Putamen (tissue), 1 donor: ENCODE measurements at regions not wholly inside any gene's neighbourhood (a gene's known extent, or its start where the extent isn't known, plus 50 kb on each side); places are given as distances from the start of the nearest gene placed in this dataset.

Experiments
- DNase-seq: peaks from one replicate; pipeline ENCODE4 v3.0.0-alpha.2; 2016; ENCODE audit warnings: low spot score

DNA sequence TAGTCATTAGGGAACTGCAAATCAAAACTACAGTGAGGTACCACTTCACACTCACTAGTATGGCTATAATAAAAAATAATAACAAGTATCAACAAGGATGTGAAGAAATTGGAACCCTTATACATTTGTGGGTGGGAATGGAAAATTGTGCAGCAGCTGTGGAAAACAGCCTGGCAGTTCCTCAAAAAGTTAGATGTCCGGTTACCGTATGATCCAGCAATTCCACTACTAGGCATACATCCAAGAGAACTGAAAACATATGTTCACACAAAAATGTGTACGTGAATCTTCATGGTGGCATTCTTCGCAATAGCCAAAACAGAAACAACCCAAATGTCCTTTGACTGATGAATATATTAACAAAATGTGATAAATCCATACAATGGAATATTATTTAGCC lies 187.9 kb upstream of the LYSMD4 start:
- DNase-seq, result no peak

DNA sequence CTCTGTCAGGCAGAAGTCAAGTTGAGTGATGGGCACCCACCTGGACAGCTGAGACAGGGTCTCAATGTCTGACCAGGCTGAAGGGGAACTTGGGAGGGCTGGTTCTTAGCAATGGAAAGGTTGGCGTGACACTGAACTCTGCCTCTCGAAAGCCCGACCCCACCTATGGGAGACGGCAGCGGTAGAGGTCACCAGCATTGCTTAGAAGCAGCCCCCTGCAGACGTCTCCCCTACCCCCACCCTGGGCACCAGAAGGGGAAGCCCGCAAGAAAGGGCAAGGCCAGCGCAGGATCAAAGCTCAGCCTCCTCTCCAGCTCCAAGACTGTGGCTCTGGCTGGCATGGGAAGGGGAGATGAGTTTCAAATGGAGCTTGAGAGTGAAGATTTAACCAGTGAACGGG lies 184.8 kb upstream of the LYSMD4 start:
- DNase-seq, result no peak

DNA sequence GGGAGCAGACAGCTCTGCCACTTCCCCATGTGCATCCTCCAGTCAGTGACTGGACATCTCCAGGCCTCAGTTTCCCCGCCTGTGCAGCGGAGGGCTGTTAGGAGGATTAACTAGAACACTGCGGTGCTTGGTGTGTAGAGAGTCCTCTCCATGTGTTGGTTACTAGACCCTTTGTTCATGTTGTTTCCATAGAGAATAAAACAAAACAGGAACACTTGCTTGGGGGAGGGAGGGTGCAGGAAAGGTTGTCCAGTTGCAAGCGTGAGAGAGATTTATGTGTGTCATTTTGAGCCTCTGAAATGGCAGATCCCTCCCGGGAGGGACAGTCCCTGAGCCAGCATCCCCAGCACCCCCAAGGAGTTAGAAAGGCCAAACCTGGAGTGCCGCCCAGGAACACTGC lies 184.0 kb upstream of the LYSMD4 start:
- DNase-seq, result no peak

DNA sequence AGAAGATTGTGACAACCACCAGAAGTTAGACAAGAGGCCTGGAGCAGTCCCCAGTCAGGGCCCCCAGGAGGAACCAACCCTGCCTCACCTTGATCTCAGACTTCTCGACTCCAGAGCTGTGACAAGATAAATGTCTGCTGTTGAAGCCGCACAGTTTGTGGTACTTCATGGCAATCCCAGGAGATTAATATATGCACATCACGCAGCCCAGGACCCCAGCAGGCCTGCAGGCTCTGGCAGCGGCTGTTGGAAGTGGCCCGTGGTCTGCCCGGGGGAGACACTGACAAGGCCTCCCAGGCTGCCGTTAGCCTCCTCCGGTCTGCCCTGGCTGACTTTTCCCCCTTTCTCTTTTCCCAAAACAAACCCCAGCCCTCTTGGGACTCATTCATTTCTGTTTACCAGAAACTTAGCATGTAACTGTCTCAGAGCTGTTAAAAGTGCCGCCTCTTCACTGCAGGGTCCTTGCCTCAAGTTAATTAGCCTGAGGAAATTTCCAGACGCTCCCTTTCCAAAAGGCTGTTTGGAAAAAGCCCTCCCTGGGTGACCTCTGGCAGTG lies 183.5 kb upstream of the LYSMD4 start:
- no peak for DNase-seq

DNA sequence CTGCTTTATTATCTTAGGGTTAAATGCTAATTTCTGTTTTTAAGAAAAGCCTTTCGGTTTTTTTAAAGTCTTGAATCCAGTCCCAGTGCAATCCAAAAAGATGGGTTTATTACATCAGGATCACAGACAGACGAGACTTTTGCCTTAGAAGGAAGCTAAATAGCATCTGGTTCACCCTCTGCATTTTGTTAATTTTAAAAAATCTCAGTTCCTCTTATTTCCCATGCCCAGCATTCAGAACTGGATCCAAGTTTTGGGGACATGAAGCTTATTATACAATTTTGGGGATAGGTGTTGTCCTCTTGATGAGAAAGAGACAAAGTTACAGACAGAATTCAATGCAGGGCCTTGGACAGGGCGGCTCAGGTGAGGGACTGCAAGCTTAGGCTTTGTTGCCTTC lies 181.5 kb upstream of the LYSMD4 start:
- DNase-seq, result no peak

DNA sequence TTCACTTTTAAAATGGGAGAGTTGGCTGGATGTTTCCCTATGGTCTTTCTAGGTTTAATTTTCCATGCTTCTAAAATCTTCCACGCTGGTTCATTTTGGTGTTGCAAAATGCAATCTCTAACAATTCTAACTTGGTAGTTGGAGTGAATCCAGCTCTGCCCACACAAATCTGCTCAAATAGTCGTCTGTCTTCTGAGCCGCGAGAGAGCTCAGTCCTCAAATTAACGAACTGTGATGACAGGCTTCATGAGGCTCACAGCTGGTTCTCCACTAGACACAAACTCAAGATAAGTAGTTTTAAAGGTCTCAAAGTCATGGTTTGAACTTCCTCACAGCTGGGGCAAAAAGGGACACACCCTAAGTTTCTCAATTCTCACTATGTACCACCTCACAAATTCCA lies 178.6 kb upstream of the LYSMD4 start:
- DNase-seq, result peak; percentile 55

DNA sequence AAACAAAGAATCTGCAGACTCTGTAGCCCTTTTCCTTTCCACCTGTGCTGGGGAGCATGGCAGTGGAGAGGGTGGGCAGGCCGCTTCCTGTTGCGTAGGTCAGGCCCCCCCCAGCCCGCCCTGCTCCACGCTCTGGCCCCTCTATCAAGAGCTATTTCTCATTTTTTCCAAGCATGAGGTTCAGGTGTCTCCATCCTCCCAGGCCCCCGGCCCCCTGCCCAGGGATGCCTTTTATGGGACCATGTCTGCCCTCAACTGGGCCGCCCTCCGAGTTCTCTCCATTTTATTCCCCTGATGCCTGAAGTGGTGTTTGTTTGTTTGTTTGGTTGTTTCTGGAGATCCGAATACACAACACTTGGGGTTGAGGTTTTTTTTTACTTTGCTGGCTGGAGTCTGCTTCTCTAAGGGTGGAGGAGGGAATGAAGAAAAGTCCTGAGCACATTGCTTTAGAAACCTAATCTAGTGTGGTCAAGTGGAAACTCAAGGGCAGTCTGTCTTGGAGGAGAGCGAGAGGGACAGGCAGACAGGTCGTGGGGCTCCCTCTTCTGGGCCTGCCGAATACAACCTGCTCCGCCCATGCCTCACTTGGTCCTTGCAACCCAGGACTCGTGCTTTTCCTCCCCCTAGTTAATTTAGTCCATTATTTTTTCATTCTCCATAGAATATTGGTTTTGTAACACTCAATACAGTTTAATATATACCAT lies 176.5 kb upstream of the LYSMD4 start:
- DNase-seq, result no peak

DNA sequence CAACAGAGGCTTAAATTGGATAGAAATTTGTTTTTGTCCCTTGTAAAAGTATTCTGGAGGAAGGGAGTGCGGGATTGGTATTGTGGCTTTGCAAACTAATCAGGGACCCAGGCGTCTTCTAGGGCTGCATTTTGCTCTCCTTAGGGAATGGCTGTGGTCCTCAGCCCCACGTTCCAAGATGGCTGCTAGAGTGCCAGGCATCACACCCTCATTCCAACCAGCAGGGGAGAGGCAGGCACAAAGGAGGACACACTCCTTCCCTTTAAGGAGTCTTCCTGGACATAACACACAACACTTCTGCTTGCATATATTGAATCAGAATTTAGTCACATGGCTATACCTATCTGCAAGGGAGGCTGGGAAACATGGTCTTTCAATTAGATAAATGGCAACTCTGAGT lies 174.5 kb upstream of the LYSMD4 start:
- no peak for DNase-seq

DNA sequence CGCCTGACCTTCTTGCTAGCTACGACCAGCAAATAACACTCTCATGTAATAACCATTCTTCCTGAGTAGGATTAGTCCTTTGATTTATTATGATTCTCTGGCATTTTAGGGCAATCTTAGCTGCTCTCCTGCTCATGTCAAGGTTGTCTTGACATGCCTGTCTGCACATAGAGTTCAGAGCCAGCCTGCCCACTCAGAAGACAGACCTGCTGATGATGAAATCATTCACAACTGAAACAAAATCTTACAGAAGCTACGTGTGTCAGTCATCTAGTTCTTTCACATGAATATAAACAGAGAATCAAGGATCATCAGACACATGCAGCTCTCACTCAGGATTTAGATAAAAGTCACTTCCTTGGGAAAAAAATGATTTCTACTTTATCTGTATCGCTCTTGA lies 173.6 kb upstream of the LYSMD4 start:
- peak; percentile 39 for DNase-seq

DNA sequence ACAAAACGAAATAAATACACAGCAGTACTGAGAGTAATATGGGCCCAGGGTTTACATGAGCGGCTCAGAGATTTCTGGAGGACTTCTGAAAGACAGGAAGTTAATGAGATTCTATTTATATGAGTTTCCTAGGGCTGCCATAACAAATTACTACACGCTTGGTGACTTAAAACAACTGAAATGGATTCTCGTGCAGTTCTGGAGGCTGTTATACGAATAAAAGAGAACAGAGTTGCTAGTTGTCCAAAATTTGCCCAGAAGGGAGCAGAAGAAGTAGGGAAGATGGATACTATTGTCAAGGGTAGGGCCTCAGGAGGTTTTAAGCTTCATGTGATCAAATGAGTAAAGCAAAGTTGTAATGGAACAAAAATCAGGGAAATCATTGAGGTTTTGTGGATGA lies 173.1 kb upstream of the LYSMD4 start:
- no peak for DNase-seq

DNA sequence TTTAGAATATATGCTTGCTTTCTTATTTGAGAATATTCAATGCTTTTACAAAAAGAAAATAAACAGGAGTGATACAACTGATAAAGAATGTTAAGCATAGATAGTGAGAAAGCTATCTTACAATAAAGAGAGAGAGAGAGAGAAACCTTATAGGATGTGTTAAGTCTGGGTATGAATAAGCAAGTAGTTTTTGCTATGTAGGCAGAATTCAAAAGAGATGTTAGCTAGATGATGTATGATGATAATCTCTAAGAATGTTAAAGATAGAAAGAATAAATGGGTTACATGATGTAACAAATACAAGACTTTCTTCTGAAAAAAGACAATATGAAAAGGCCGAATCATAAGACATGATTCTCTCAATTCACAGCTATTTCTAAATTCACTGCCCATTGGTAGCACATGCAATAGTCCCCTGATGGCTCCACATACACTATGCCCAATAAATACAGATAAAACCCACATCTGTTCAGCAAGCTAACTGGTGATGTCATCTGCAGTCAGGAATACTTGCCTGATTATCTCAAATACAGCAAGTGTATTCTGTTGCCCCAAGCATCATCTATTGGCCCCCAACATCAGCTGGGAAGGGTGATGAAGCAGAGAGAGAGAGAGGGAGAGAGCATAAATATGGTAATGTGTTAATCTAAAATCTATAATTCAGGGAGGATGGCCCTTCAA lies 169.2 kb upstream of the LYSMD4 start:
- no peak for DNase-seq

DNA sequence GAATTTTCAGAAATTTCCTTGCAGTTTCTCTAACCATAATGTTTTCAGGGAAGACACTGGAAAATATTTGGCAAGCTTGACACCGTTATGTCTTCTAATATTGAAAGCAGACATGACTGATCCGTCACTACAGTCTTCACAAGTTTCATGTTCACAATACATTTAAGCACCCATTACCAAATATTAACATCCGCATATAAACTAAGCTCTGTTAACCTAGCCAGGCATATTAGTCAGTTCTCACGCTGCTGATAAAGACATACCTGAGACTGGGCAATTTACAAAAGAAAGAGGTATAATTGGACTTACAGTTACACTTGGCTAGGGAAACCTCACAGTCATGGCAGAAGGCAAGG lies 162.7 kb upstream of the LYSMD4 start:
- DNase-seq, result no peak

DNA sequence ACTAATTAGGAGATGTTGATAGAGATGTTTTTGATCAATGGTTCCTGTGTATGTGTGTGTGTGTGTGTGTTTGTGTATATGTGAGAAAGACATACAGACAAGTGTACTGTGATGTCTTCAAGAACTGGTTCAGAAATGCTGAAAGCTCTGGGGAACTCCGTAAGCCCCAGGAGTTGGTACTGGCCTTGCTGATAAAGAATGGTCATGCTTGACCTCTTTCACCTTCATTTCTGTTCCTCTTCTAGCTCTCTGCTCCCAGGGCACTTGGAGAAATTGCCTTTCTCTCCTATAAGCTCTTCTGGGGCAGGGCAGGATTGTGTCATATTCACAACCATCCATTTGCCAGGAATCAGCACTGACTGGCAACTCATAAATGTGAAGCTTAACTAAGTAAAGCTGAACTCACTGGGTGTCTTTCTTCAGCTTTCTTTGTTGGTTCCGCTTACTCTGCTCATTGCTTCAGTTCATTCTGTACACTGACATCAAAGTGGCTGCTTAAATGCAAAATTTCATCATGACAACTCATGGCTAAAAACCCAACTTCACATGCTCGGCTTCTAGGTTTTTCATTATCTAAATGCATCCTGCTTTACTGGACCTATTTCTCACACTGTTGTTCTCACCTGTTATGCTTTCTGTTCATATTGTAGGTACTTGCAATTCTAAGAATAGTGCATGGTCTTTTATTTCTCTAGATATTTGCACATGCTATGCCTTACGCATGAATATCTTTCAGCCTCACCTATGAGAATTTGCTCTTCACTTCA lies 162.1 kb upstream of the LYSMD4 start:
- DNase-seq, result no peak

DNA sequence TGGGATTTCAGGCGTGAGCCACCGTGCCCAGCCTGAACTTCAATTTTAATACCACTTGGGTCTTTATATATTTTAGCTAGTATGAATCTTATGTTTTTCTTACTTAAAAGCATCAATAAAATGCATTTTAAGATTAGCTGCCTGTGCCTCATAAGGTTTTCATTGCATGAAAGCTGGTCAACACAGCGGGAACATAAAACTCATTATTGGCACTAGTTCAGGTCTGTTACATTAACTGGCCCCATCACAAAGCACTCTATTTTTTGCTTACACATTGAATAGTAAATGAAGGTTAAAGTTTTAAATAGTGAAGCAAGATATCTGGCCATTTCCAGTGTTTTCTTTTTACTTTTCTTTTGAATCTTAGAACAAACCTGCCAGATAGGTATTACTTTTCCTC lies 145.6 kb upstream of the LYSMD4 start:
- no peak for DNase-seq

DNA sequence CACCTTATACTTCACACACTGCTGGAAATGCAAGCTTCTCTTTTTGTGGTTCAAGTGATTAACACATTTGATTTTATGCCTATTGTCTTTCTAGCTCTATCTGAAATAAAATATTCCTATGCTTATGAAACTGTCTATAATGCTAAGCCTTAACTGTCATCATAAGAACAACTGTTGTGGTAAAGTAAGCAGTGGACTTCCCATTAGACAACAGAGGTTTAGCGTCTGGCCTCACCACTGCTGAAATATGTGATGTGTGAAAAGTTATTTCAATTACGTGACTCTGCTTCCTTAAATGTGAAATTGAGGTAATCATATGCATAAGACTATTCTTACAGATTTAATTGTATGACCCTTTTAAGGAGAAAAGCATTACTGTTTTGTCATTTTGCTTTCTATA lies 140.2 kb upstream of the LYSMD4 start:
- DNase-seq, result no peak

DNA sequence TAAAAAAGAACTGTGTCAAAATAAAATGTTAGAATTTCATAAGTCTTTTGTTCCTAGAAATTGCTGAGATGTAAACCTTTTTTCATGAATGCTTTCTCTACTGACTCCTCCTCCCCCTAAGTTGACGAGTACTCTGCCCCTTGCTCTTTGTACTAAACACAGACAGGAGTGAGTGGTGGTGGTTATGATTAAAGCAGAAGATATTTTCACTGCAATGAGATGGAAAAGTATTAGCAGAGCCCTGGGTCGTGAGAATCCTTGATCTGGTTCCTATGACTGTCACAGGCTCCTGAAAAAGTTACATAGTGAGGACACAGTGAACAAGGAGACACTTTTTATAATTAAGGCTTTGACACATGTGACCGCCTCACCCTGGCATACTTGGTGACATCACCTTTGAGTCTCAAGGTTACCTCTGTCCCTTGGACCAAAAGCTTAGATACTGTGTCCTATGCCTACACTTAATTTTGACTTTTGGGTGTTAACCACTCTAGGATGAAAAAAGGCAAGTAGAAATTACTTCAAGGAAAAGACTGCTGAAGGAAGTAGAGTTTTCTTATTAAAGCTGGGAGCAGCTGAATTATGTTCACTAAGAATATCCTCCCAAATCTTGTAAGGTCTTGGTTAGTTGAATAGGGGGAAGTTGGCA lies 130.4 kb upstream of the LYSMD4 start:
- no peak for DNase-seq

DNA sequence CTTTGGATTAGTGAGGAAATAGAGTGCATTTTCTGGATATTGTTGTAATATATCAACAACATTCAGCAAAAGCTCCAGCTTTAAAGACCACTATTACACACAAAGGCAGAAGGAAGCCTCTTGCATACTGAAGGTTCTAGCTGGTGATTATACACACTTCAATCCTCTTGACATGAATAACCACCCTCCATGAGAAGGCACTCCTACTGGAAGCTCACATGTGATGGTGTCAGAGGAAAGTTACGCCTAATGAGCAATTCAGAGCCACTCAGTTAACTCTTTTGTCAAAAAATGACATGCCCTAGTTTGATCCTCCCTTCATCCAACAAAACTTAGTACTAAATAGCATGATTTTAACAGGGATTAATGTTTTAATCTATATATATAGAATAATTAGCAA lies 124.6 kb upstream of the LYSMD4 start:
- no peak for DNase-seq

DNA sequence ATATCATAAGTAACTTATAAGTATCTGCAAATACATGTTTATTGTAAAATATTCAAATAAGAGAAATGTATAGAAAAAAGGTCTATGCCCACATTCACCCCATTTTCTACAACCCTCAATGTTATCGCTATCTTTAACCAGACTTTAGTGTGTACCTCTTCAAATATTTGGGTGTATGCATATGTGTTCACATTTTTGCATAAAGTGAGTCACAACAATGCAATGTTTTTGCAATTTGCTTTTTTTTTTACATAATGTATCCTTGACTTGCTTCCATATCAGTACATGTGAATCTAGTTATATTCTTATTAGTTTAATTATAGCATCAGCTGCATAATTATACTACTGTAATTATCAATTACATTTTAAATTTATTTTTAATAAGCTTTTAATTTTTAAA lies 117.3 kb upstream of the LYSMD4 start:
- DNase-seq, result no peak

DNA sequence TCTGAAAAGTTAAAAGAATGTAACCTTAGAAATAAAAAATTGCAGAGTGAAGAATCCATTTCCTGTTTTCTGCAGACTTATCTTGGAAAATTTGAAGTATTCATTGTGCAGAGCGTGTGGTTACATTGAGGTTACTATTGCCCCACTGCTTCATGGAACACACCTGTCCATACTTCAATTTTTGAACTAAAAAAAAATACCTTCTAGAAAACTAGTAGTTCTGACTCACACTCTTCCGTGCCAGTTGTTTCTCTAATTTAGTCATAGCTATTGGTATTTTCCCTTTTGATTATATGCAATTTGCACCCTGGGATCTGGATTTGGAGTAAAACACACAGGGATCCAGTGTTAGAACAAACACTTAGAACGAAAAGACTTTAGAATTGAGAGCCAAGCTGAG lies 111.8 kb upstream of the LYSMD4 start:
- DNase-seq, result no peak

DNA sequence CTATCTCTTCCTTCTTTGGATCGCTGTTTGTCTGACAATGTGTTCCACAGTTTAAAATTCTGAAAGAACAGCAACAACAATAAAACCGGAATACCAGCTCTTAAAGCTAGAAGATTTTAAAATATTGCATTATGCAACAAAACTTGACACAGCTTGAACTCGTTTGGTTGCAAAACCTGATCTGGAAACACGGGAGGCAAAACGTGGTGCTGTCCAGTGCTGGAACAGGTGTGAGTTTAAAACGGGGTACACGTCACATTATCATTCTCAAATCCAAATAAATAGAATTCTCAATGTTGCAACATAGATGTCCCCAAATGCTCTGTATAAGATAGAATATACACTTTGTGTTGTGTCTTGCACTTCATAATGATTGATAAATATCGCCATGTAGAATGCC lies 110.9 kb upstream of the LYSMD4 start:
- DNase-seq, result no peak

DNA sequence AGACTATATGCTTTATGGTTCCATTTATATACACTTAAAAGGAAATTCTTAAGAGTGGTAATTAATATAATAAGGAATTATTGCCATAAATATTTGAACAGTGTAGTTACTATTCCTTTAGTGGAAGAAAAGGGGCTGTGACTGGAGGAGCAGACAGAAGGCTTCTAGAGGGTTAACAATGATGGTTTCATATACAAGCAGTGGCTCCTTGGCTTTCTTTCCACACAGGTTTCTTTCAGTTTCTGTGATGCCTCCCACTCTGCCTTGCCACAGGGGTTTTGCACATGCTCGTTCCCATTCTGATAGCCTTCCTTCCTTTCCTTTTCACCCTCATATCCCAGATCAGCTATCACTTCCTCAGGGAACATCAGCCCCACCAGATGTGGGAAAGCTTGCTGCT lies 108.8 kb upstream of the LYSMD4 start:
- no peak for DNase-seq

DNA sequence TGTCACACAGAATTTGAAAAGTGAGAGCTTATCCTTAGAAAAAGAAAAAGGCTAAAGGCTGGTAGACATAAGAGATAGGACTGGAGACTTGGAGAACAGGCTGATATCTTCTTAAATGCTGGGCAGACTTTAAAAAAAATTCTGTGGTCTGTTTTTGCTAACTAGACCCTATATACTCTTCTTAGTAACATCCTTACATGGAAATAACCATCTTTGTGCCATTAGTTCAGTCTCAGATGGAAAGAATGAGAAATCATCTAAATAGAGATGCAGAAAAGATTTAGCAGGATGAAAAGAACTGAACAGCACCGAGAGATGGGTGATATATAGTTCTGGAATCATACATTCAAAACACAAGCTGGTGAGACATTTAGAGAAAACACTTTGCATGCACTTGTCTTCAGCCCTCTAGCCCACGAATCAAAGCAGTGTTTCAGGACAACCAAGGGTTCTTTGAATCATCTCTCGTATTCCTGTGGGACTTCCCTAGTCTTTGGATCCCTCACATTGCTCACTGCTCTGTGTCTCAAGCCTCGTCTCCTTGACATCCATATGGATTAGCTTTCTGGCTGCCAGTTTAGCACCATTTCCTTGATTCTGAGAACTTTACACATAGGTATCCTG lies 93.0 kb upstream of the LYSMD4 start:
- DNase-seq, result no peak
